ENCODE measurements at regions not wholly inside any gene's neighbourhood (a gene's known extent, or its start where the extent isn't known, plus 50 kb on each side); places are given as distances from the start of the nearest gene placed in this dataset.

DNA sequence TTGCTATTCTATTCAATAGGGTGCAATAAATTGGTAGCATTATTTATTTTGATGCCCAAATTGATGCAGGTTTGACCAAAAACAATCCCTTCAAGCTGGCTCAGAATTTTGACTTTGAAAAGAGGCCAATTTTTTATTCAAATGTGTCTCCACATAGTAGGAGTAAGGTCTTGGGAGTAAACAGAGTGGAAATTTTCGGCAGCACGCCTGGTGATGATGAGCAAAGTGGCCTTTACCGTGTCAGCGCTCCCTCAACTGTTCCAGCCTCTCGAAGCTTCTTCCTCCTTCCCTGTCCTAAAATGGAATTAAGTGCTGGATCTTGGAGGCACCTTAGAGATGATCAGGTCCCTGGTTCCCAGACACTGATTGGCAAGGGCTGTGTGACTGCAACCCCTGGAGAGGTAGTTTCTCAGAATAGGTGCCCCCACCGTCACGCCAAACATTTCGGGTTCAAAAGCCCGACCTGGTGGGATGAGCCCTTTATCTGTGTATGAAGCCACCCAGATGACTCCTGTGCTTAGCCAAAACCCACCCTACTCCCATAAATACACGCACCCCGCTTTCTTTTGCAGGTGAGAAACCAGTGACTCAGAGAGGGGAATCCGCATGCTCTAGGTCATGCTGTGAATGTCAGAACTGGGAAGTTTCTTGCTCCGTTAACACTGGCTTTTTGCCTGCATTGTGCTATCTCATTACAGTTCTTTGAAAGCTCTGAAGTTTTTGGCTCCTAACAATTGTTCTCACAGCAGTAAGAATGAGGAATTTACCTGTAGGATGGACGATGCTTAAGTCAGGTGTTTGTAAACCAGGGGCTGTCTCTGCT is 89.1 kb downstream of the CRYGS start:
- Histone ChIP-seq H3K27me3 (replicated peaks; ENCODE audit: control insufficient read depth, insufficient read depth, low read length) (no peaks in the 10 kb centered on the region; the same call in 1 of the 2 replicates), H3K4me3 (replicated peaks; ENCODE audit: low read depth, low read length) (no peak overlapping the region), H3K36me3 (ENCODE audit: control insufficient read depth, insufficient read depth, low read length) (no peaks in the 10 kb centered on the region)
- DNase-seq (ENCODE audit: extremely low read depth, insufficient read length) = no peak
- TF ChIP-seq, protein P1, sequence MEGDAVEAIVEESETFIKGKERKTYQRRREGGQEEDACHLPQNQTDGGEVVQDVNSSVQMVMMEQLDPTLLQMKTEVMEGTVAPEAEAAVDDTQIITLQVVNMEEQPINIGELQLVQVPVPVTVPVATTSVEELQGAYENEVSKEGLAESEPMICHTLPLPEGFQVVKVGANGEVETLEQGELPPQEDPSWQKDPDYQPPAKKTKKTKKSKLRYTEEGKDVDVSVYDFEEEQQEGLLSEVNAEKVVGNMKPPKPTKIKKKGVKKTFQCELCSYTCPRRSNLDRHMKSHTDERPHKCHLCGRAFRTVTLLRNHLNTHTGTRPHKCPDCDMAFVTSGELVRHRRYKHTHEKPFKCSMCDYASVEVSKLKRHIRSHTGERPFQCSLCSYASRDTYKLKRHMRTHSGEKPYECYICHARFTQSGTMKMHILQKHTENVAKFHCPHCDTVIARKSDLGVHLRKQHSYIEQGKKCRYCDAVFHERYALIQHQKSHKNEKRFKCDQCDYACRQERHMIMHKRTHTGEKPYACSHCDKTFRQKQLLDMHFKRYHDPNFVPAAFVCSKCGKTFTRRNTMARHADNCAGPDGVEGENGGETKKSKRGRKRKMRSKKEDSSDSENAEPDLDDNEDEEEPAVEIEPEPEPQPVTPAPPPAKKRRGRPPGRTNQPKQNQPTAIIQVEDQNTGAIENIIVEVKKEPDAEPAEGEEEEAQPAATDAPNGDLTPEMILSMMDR (IDR thresholded peaks at IDR 0.05; ENCODE audit: insufficient read depth, low read length, poor library complexity, severe bottlenecking) = no peak

DNA sequence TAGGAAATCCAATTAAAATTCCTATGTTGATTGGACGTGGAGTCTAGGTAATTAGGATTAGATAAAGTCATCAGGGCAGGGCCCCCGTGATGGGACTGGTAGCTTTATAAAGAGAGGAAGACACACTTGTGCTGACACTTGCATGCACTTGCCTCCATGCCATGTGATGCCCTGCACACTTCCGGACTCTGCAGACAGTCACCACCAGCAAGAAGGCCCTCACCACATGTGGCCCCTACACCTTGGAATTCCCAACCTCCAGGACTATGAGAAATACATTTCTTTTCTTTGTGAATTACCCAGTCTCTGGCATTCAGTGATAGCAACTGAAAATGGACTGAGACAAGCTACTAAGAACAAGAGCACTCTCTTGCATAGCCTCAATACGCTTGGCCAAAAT is 90.6 kb downstream of the CRYGS start:
- DNase-seq (ENCODE audit: extremely low read depth, insufficient read length) = no peak
- H3K27me3 ChIP-seq (replicated peaks; ENCODE audit: control insufficient read depth, insufficient read depth, low read length) = no peaks in the 10 kb centered on the region; the same call in 1 of the 2 replicates
- TF ChIP-seq, protein P1 (IDR thresholded peaks at IDR 0.05; ENCODE audit: insufficient read depth, low read length, poor library complexity, severe bottlenecking) = no peak
- no peaks in the 10 kb centered on the region for H3K36me3 ChIP-seq (ENCODE audit: control insufficient read depth, insufficient read depth, low read length)
- H3K4me3 ChIP-seq (replicated peaks; ENCODE audit: low read depth, low read length) = no peak overlapping the region

- Histone ChIP-seq H3K4me3 (replicated peaks; ENCODE audit: low read depth, low read length) (no peak overlapping the region), H3K27me3 (replicated peaks; ENCODE audit: control insufficient read depth, insufficient read depth, low read length) (no peaks in the 10 kb centered on the region; the same call in 1 of the 2 replicates), H3K36me3 (ENCODE audit: control insufficient read depth, insufficient read depth, low read length) (no peaks in the 10 kb centered on the region)
- DNase-seq (ENCODE audit: extremely low read depth, insufficient read length) = no peak
- TF ChIP-seq, protein P1 (IDR thresholded peaks at IDR 0.05; ENCODE audit: insufficient read depth, low read length, poor library complexity, severe bottlenecking) = no peak
Observed at GRCh38 chr3:186452517-186452916, 90.5 kb upstream of the DGKG start.

DNA sequence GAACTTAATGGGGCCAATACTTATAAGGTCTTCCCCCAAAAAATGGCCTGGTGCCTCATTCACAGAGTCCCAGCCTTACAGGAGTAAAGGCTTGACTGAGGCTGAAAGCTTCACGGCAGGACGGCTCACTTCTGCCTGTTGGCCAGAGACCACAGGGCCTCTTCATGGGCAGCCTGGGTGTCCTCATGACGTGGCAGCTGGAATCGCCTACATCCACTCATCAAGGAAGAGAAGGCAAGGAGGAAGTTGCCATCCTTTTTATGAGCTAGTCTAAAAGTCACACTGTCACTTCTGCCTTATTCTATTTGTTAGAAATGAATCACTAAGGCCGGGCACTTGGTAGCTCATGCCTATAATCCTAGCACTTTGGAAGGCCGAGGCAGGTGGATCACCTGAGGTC is 89.3 kb upstream of the DGKG start:
- no peak for DNase-seq (ENCODE audit: extremely low read depth, insufficient read length)
- H3K27me3 ChIP-seq (replicated peaks; ENCODE audit: control insufficient read depth, insufficient read depth, low read length) = no peaks in the 10 kb centered on the region
- TF ChIP-seq, protein P1 (IDR thresholded peaks at IDR 0.05; ENCODE audit: insufficient read depth, low read length, poor library complexity, severe bottlenecking) = no peak
- H3K36me3 ChIP-seq (ENCODE audit: control insufficient read depth, insufficient read depth, low read length) = no peaks in the 10 kb centered on the region
- H3K4me3 ChIP-seq (replicated peaks; ENCODE audit: low read depth, low read length) = no peak overlapping the region

DNA sequence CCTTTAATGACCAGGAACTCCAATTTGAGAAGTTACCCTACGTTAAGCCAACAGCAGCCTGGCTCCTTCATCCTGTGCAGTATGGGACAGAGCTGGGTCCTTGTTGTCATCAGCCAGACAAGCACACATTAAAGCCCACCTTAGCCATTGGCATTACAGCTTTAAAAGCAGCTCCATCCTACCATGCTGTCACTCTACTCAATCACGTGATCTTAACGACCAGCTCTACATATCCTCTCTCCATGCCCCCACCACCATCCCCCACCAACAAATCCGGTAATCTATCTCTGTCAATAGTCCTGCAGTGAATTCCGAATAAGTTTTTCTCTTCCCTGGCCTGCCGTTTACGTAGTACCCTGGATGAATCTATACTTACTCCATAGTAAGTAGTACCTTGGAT is 82.9 kb upstream of the DGKG start:
- no peaks in the 10 kb centered on the region for H3K27me3 ChIP-seq (replicated peaks; ENCODE audit: control insufficient read depth, insufficient read depth, low read length)
- no peak overlapping the region for H3K4me3 ChIP-seq (replicated peaks; ENCODE audit: low read depth, low read length)
- no peak for DNase-seq (ENCODE audit: extremely low read depth, insufficient read length)
- TF ChIP-seq, protein P1 (IDR thresholded peaks at IDR 0.05; ENCODE audit: insufficient read depth, low read length, poor library complexity, severe bottlenecking) = no peak
- no peaks in the 10 kb centered on the region for H3K36me3 ChIP-seq (ENCODE audit: control insufficient read depth, insufficient read depth, low read length)
